ENCODE measurements at regions not wholly inside any gene's neighbourhood (a gene's known extent, or its start where the extent isn't known, plus 50 kb on each side); places are given as distances from the start of the nearest gene placed in this dataset.

DNA sequence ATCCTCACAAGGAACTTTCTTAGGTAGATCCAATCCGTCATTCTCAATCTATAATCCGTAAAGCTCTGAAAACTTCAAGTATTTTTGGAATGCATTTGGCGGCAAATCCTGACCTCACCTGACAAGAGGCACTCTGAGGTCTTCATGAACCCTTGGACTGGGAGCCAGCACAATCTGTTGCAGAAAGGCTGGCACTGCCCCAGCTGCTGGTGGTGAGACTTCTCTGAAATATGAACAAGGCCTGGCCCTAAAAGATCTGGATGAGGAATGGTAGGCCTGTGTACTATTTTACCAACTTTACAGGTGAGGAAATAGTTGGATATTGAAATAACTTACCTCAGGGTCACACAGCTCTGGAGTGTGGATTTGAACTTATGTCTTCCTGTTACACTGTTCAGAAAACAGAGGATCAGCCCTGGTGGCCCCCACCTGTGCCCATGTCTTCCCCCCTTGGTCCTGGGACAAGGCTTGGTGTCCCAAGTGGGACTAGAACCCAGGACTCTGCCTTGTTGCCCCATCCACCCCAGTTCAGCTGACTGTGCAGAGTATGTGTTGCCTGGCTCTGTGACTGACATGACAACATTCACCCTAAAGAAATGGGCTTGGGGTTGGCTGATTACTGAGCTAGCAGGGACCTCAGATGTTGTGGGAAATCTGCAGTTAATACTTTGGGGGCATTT, 471.4 kb downstream of the MN1 start:
- DNase-seq = no peak

DNA sequence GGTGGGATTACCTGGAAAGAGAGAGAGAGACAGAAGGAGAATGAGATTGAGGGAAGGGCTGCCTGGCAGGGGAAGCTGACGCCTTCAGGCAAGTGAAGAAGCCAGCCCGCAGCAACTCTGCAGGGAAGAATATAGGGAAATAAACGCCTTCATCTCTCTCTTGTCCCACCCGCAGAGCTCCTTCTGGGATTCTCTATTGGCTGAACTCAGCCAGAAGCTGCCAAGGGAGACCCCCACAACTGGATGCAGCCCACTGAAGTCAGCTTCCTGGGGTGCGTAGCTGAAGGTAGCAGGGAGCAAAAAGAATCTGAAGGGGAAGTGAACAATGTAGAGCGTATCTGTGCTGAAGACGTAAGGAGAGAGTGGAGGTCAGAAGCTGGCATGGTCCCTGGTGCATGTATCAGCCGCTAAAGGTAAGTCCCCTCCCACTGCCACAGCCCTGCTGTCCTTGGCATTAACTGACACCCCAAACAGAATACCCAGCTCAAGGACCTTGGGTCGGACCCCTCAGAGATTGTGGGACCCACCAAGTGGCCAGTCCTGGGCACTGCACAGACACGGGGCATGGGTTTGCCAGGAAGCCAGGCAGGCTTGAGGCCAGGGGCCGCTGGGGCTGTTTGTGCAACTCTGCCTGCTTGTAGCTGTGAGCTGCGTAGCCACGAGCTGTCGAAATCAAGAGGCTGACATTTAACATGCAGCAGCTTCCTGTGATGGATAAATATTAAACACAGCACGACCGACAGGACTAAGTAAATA, 469.9 kb downstream of the MN1 start:
- DNase-seq = peak; percentile 19

DNA sequence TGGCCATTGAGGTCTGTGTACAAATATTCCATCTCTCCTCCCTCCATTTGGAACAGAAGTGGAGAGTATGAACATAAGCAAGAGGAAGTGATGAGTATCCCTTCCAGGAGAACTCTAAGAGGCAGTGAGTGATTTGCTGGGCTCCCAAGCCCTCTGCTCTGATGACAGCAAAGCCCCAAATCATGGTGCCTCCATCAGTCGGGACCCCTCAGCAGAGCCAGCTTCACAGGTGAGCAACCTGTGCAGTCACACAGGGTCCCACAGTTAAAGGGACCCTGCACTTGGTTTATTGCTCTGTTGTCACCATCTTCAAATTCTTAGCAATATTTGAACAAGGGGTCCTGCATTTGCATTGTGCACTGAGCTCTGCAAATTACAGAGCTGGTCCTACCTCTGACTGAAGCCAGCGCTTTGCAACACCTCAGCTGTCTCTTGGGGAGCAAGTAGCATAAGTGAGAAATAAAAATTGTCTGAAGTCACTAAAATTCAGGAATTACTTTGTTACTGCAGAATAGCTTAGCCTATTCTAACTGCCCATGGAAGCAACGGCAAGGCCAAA, 466.4 kb downstream of the MN1 start:
- DNase-seq = no peak

DNA sequence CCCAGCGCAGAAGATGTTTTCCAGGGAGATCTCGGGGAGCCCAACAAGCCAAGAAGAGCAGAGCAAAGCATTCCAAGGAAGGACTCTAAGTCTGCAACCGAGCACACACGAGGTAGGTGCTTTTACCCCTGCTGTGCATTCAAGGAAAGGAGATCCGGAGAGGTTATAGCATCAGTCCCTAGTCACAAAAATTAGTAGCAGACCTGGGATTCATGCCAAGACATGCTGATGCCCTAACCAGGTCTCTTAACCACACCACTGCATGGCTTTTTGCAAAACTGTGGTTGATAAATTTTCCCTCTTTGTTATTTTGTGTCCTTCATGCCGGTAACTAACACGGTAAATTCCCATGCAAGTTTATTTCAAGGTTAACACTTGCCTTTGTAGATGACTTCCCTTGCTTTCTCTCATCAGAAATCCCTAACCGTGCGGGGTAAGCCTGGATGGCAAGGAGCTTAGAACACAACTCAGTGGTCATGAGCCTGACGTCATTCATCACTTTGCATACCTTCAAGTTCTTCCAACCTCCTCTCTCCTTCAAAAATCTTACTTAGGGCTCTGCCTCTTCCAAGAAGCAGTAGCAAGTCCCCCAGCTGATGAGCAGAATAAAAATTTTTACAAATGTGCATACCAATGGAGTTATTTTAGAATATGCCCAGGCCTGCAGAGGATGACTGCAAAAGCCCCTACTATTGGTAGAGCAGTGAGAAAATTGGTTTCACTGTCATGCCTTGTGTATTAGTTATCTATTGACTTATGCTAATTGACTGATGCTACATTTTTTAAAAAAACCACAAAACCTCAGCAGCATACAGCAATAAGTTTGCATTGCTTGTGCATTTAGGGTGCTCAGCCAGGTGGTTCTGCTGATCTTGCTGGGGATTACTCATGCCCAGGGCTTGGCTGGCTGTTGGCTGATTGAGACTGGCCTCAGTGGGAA, 465.1 kb downstream of the MN1 start:
- DNase-seq = no peak

DNA sequence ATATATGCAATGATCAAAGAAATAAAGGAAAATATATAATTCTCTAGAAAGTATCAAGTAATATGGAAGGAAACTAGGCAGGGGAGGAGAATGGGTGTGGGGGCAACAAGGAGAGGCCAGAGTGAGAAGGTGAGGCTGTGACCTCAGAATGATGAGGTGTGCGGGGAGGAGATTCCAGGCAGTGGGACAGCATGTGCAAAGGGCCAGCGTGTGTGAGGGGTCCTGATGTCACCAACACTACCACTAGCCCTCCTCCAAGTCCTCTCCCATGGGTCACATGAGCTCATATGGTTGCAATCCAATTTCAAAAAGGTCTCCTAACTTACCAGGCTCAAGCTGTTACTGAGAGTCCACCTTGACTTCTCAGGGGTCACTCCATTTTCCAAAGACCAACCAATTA, 463.9 kb downstream of the MN1 start:
- no peak for DNase-seq

DNA sequence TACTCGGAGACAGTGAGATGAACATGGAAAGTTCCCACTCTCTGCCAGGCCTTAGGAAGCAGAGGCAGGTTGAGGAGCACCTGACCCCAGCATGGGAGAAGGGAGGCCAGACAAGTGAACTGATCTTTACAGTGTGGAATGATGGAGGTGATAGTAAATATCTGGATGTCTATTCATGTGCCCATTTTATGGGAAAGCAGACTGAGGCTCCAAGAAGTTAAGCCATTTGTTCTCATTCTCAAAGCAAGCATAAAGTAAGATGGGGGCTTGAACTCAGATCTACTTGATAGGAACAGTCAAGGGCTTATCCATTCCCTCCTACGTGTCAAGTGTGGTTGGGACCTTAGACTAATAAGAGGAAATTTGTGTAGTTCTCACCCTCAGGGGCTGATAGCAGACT, 461.5 kb downstream of the MN1 start:
- no peak for DNase-seq

DNA sequence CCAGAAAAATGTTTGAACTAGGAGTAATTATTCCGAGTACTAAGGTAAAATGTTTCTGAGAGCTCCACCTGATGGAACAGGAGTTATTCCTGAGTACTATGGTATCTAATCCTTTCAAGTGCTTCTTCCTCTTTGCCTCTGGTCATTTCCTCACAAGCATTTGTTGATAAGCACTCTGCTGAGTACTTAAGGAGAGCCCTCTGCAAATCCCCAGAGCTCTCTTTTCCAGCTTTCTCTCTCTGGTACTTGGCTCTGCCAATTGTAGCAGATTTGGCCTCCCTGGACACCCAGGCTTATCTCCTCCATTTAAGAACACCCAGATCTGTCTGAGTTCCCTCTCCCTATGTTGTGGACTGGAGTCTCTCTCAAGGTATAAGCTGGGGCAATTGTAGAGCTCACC, 457.0 kb downstream of the MN1 start:
- peak; percentile 25 for DNase-seq

DNA sequence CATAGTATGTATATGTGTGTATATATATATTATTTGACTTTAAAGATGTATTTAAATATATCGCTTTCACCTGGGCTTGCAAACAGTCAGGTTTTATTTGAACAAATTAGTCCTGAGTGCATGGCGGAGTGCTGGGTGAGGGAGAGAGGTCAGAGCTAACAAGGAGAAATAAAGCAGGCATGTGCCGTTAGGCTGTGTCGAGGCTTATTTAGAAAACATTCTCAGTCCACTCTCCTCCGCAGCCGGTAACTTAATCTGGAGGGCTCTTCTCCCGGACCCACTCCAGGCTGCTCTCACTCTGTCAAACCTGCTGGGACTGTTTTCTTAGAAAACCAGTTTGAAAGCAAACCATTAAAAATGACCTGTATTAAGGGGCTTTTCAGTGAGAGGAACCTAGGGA, 455.9 kb downstream of the MN1 start:
- DNase-seq = peak; percentile 51

DNA sequence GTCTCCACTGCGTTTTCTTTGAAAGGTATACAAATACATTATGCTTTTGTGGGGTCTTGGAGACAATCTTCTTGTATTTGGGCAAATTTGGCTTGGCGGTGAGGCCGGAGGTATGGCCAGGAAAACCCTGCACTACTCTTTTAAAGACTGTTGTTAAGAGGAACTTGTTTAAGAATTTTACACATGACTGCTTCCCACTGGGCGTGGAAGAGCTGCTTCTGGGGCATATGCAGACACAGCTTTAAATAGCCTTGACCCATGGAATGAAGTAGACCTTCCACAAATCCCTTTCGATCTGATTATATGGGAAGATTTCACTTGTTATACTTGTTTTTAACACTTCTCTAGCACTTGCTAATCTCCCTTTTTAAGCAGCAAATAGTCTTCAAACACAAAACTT, 453.6 kb downstream of the MN1 start:
- DNase-seq = no peak

DNA sequence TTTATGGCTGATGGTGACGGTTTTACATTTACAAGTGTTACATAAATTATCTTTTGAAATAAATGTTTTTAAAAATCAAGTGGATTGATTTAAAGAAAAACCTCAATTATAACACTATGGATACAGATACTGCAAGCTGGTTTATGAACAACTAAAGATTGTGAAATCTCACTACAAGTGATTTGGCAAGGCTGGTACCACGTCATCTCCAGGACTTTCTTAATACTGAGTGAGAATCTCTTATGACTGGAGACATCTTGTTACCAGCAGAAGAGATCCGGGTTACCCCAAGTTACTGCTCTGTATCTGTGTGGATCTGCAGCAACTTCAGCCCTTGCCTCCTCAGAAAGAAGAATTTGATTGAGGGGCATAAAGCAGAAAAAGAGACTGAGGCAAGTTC, 452.9 kb downstream of the MN1 start:
- DNase-seq = no peak

DNA sequence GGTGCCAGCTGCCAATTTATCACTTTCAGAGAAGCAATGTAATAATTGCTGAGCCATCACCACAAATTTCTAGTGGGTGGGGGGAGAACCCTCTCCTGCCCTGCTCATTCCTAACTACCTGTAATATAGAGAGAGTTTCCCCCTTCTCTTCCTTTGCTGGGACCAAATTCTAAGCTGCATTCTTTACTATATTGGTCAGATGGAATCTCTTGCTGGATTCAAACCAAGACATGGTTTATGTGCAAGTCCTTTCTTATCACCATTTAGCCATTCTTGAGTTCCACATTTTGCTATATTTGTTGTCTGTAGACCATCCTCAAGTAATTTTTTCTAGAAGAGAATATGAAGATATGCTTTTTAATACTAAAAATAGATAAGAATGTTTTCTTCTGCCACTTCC, 452.1 kb downstream of the MN1 start:
- no peak for DNase-seq

DNA sequence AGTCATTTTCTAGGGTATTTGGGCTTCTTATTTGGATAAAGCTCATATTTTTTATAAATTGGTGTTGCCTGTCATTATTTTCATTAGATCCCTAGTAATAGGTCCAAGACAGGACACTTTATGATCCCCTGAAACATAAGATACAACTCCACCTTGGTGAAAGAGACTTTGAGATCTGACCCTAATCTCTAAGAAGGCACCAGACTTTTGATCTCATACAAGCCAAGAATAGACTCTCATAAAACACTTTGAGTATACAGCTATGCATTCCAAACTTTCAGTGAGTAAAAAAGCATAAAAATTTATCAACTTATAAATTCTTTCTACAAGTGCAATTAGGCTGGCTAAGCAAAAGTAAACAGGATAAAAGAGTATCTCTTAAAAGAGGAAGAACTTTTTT, 451.2 kb downstream of the MN1 start:
- no peak for DNase-seq

DNA sequence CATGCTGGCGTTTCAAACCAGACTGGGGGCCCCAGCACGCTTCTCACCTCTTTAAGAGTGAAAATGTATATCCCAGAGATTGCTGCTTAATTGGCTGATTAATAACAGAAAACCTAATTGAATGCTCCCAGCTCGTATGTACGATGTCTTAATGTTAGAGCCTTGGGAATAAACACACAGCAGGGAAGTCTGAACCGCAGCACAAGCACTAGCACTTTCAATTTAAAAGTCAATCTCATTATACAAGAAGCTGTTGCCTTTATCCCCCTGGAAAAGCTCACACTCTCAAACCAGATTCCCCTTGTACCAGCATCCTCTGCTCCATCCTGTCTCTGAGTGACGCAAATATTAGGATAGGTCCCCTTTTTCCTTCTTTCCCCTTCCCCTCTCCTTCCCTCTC, 449.1 kb downstream of the MN1 start:
- no peak for DNase-seq

DNA sequence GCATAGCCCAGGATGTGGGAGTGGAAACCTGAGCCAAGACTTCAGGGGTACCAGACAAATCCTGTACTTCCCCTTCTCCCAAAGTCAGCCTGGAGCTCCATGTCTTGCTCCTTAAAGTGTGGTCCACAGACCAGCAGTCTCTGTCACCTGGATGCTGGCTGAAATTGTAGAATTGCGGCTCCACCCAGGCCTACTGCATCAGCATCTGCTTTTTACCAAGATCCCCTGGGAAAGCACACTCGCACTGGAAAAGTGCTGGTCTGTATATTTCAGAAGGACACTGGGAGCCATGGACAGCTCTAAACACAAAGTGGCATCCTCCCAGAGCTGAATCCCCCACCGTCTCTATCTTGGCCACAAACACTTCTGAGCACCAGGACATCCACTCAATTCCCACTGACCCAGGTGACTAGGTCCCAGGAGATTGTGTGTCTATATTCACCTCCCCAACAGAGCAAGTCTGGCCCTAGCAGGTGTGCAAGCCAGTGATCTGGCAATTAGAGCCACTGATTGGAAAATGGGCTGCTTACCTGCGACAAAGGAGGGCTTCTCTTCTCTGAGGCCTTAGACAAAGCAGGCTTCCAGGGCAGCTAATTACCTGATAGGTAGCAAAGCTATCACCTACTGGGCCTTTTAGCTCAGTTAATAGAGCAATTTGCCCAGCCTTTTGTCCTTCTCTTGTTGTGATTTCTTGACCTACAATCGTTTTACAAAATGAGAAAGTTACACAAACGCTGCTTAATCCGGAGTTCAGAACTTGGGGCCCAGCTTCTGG, 443.3 kb downstream of the MN1 start:
- DNase-seq = no peak

DNA sequence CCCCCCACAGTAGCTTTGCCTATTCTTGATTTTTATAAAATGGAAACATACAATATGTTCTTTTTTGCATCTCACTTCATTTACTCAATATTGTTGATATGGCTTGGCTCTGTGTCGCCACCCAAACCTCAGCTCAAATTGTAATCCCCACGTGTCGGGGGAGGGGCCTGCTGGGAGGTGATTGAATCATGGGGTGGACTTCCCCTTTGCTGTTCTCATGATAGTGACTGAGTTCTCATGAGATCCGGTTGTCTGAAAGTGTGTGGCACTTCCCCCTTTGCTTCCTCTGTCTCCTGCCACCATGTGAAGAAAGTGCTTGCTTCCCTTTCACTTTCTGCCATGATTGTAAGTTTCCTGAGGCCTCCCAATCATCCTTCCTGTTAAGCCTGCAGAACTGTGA, 431.3 kb downstream of the MN1 start:
- no peak for DNase-seq

DNA sequence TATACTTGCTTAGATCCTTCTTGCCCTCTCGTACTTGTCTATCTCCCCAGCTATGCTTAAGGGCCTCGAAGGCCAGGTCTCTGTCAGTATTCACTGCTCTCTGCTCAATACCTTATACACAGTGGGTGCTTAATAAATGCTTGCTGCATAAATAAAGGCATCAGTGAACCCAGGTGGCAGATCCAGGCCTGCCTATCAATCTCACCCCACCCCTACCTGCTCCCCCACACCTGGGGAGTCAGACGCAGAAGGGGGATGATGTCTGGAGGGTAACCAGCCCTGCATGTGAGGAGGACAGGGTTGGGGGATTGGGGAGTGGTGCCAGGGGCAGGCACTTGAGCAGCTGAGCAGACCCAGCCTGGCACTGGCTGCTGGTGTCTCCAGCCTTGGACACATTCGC, 430.6 kb downstream of the MN1 start:
- no peak for DNase-seq

DNA sequence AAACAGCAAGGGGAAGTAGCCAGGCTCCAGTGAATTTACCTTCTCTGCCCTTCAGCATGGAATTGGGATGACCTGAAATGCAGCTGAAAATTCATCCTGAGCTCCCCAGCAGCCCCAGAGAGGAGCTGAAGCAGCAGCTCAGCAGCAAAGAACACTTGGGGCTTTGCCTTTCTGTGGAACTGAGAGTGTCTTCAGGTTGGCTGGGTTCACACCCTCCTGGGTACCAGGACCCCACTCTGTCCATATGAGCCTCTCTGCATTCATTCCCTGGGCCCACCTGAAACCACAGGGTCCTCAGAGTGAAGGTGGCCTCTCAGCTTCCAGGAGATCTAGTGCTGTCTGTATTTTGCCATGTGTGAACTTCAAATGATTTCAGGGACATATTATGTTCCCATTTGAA, 429.2 kb downstream of the MN1 start:
- DNase-seq = no peak

DNA sequence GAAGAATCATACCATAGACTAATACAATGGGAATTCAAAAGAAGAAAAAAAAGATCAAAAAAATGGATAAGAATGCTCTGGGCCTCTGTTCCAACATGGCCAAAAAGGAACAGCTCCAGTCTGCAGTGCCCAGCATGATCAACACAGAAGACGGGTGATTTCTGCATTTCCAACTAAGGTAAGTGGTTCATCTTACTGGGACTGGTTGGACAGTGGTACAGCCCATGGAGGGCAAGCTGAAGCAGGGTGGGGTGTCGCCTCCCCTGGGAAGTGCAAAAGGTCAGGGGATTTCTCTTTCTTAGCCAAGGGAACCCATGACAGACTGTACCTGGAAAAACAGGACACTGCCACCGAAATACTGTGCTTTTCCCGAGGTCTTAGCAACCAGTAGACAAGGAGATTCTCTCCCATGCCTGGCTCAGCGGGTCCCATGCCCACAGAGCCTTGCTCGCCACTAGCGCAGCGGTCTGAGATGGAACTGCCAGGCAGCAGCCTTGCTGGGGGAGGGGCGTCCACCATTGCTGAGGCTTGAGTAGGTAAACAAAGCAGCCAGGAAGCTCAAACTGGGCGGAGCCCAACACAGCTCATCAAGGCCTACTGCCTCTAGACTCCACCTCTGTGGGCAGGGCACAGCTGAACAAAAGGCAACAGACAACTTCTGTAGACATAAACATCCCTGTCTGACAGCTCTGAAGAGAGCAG, 428.4 kb downstream of the MN1 start:
- DNase-seq = peak; percentile 80

DNA sequence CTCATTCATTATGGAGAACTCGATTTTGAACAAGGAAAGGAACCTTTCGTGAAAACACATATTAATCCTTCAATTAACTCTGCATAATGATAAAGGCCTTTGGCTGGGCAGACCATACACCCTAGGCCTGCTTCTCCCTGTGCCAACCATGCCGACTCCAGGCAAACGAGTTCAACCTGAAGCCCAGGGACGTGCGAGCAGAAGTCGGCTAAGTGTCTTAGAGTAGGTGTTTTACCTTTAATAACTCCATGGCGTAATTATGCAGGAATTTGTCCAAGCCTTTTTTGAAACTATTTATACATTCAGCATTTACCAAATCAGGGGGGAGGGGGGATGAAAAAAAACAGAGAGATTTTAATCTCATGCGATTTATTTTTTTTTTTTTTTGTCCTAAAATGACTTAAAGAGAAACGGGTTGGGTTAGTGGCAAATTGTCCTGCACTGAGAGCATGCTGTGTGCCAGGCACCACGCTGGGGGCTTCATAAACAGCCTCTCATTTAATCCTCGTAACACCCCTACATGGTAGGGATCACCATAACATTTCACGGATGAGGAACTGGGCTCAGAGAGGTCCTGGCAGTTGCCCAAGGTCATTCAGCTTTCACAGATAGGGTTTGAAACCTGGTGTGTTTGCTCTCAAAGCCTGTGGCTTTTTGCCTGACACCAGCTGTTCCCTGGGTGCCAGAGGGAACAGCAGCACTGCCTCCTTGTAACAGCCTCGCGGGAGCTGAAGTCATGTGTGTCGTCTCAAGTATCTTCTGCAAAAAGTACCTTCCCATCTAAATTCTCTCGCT, 423.9 kb downstream of the MN1 start:
- peak; percentile 64 for DNase-seq

DNA sequence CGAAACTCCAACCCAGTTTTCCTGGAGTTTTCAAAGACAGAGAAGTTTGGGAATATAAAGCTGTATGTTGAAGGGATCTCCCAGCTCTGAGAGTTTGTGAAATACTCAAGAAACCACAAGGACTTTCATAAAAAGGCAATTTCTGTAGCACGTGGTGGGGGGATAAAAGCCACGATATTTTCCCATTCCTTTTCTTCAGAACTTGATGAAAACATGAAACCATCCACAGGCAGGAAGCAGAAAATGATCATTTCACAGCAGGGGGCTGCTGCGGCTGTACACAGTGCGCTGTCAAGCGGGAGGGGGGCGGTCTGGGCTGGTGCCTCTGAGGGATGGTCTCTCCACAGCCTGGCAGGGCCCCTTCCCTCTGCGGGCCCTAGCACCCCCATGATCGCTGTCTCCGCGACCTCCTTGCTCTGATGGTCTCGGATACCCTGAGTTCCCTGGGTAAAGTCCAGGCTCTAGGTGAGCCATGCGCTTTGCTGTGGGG, 423.2 kb downstream of the MN1 start:
- DNase-seq = no peak

DNA sequence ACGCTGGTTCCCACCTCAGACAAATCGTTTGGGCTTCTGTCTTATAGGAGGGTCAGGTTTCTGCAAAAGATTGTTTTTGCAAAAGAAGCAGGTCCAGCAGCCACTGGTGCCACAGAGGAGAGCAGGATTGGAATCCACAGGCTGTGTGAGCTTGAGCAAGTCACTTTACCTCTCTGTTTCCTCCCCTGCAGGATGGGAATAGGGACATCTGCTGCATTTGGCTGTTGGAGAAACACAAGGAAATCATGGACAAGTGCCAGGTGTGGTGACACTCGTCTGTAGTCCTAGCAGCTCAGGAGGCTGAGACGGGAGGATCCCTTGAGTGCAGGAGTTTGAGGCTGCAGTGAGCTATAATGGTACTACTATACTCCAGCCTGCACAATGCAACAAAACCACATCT, 422.6 kb downstream of the MN1 start:
- no peak for DNase-seq
